ENCODE measurements at regions not wholly inside any gene's neighbourhood (a gene's known extent, or its start where the extent isn't known, plus 50 kb on each side); places are given as distances from the start of the nearest gene placed in this dataset.
"Not testable (repeated sequence)": the region's sequence is repeated elsewhere in the genome, so short reads cannot be mapped to it uniquely, and the experiment has no call there.

DNA sequence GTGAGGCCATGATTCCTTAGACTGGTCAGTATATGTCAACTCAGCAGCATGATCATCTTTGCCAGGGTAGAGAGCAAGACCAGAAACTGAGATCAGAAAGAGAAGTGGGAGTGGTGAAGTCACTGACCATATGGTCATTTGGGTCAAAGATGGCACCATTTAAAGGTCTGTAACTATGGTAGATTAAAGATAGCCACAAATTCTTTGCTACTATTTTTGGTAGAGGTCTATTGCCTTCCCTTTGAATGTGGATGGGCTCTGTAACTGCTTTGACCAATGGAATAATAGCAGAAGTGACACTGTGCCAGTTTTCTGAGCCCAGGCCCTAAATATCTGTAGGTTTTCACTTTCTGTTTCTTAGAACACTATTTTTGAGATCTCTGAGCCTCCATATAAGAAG lies 117.6 kb downstream of the PCSK1 start:
- TF ChIP-seq, protein P1, sequence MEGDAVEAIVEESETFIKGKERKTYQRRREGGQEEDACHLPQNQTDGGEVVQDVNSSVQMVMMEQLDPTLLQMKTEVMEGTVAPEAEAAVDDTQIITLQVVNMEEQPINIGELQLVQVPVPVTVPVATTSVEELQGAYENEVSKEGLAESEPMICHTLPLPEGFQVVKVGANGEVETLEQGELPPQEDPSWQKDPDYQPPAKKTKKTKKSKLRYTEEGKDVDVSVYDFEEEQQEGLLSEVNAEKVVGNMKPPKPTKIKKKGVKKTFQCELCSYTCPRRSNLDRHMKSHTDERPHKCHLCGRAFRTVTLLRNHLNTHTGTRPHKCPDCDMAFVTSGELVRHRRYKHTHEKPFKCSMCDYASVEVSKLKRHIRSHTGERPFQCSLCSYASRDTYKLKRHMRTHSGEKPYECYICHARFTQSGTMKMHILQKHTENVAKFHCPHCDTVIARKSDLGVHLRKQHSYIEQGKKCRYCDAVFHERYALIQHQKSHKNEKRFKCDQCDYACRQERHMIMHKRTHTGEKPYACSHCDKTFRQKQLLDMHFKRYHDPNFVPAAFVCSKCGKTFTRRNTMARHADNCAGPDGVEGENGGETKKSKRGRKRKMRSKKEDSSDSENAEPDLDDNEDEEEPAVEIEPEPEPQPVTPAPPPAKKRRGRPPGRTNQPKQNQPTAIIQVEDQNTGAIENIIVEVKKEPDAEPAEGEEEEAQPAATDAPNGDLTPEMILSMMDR (IDR thresholded peaks at IDR 0.05) = no peak
- no peak for TF ChIP-seq EP300 (IDR thresholded peaks at IDR 0.05)
- H3K27ac ChIP-seq = no peak overlapping the region
- DNase-seq = no peak
- H3K27me3 ChIP-seq = no peaks in the 10 kb centered on the region
- no peaks in the 10 kb centered on the region for H3K36me3 ChIP-seq
- intact Hi-C loops (cut with DNase I; ENCODE audit: low total_unique reads) = no loop called here
- H3K4me3 ChIP-seq = no peak overlapping the region
- peaks cover 0 to 5% (median 0%) of the 10 kb centered on the region in 4 donors for H3K9me3 ChIP-seq
- no peaks in the 10 kb centered on the region for H3K4me1 ChIP-seq

GRCh38 chr5:96312383-96312782 lies 120.7 kb downstream of the PCSK1 start:
- H3K9me3 ChIP-seq = peaks cover 0 to 5% (median 0%) of the 10 kb centered on the region in 4 donors
- intact Hi-C loops (cut with DNase I; ENCODE audit: low total_unique reads) = no loop called here
- TF ChIP-seq POLR2A (IDR thresholded peaks at IDR 0.05) (no peak), EP300 (IDR thresholded peaks at IDR 0.05) (no peak), POLR2AphosphoS5 (IDR thresholded peaks at IDR 0.05) (no peak)
- TF ChIP-seq, protein P1 (IDR thresholded peaks at IDR 0.05) = no peak

GRCh38 chr5:96307047-96307446 lies 126.0 kb downstream of the PCSK1 start:
- H3K4me3 ChIP-seq; H3K4me1 ChIP-seq; H3K27me3 ChIP-seq; H3K36me3 ChIP-seq; DNase-seq; H3K27ac ChIP-seq; intact Hi-C loops (cut with DNase I; ENCODE audit: low total_unique reads): not testable (repeated sequence)
- peaks cover 0 to 15% (median 3%) of the 10 kb centered on the region in 4 donors for H3K9me3 ChIP-seq

More at GRCh38 chr5:96312383-96312782, 120.7 kb downstream of the PCSK1 start:
- H3K27me3 ChIP-seq = no peaks in the 10 kb centered on the region
- no peak overlapping the region for H3K4me3 ChIP-seq
- H3K27ac ChIP-seq = no peak overlapping the region
- H3K4me1 ChIP-seq = no peaks in the 10 kb centered on the region
- no peak for DNase-seq
- H3K36me3 ChIP-seq = no peaks in the 10 kb centered on the region

GRCh38 chr5:96302174-96302738 lies 130.8 kb downstream of the PCSK1 start:
- no peak for DNase-seq
- H3K9me3 ChIP-seq = peaks cover 0 to 13% (median 6%) of the 10 kb centered on the region in 4 donors
- H3K27me3 ChIP-seq = no peaks in the 10 kb centered on the region
- H3K4me3 ChIP-seq = no peak overlapping the region
- intact Hi-C loops (cut with DNase I; ENCODE audit: low total_unique reads) = no loop called here
- H3K27ac ChIP-seq = no peak overlapping the region
- 86 to 95% (median 88%) methylated on average over 4 of the region's 4 CpGs for WGBS, 5 donors
- H3K36me3 ChIP-seq = no peaks in the 10 kb centered on the region
- TF ChIP-seq, protein P1 (IDR thresholded peaks at IDR 0.05) = no peak
- TF ChIP-seq POLR2A (IDR thresholded peaks at IDR 0.05) (no peak), POLR2AphosphoS5 (IDR thresholded peaks at IDR 0.05) (no peak), EP300 (IDR thresholded peaks at IDR 0.05) (no peak)
- peaks cover 0 to 12% (median 3%) of the 10 kb centered on the region in 4 donors for H3K4me1 ChIP-seq

DNA sequence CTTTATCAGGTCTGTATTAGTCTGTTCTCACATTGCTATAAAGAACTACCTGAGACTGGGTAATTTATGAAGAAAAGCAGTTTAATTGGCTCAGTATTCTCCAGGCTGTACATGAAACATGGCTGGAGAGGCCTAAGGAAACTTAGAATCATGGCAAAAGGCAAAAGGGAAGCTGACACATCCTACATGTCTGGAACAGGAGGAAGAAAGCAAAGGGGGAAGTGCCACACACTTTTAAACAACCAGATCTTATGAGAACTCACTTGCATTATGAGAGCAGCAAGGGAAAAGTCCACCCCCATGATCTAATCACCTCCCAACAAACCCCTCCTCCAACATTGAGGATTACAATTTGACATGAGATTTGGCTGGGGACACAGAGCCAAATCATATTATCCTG lies 132.1 kb downstream of the PCSK1 start:
- no peaks in the 10 kb centered on the region for H3K36me3 ChIP-seq
- TF ChIP-seq EP300 (IDR thresholded peaks at IDR 0.05) (no peak), POLR2AphosphoS5 (IDR thresholded peaks at IDR 0.05) (no peak), POLR2A (IDR thresholded peaks at IDR 0.05) (no peak)
- TF ChIP-seq, protein P1 (IDR thresholded peaks at IDR 0.05) = no peak
- no peaks in the 10 kb centered on the region for H3K27me3 ChIP-seq
- no peak overlapping the region for H3K4me3 ChIP-seq
- H3K9me3 ChIP-seq = peaks cover 0 to 13% (median 6%) of the 10 kb centered on the region in 4 donors
- H3K4me1 ChIP-seq = peaks cover 0 to 14% (median 4%) of the 10 kb centered on the region in 4 donors
- H3K27ac ChIP-seq = no peak overlapping the region
- intact Hi-C loops (cut with DNase I; ENCODE audit: low total_unique reads) = no loop called here
- DNase-seq = no peak

Measured in stomach (tissue), 8 donors.